ENCODE measurements at regions not wholly inside any gene's neighbourhood (a gene's known extent, or its start where the extent isn't known, plus 50 kb on each side); places are given as distances from the start of the nearest gene placed in this dataset.

GRCh38 chr3:87634426-87634825 lies 358.0 kb upstream of the POU1F1 start:
- WGBS, 2 donors = 63 to 69% methylated on average over 1 of the region's 1 CpG
- ATAC-seq (ENCODE audit: low FRiP score in 2 of 2) (no peak), DNase-seq (no peak)
- TF ChIP-seq EP300 (IDR thresholded peaks at IDR 0.05) = no peak
- TF ChIP-seq, protein P1, sequence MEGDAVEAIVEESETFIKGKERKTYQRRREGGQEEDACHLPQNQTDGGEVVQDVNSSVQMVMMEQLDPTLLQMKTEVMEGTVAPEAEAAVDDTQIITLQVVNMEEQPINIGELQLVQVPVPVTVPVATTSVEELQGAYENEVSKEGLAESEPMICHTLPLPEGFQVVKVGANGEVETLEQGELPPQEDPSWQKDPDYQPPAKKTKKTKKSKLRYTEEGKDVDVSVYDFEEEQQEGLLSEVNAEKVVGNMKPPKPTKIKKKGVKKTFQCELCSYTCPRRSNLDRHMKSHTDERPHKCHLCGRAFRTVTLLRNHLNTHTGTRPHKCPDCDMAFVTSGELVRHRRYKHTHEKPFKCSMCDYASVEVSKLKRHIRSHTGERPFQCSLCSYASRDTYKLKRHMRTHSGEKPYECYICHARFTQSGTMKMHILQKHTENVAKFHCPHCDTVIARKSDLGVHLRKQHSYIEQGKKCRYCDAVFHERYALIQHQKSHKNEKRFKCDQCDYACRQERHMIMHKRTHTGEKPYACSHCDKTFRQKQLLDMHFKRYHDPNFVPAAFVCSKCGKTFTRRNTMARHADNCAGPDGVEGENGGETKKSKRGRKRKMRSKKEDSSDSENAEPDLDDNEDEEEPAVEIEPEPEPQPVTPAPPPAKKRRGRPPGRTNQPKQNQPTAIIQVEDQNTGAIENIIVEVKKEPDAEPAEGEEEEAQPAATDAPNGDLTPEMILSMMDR (IDR thresholded peaks at IDR 0.05) = no peak
- H3K4me1 ChIP-seq = no peaks in the 10 kb centered on the region
- H3K27ac ChIP-seq = no peak overlapping the region
- H3K27me3 ChIP-seq = no peaks in the 10 kb centered on the region
- no peak overlapping the region for H3K4me3 ChIP-seq
- no peaks in the 10 kb centered on the region for H3K9me3 ChIP-seq
- H3K36me3 ChIP-seq = no peaks in the 10 kb centered on the region

DNA sequence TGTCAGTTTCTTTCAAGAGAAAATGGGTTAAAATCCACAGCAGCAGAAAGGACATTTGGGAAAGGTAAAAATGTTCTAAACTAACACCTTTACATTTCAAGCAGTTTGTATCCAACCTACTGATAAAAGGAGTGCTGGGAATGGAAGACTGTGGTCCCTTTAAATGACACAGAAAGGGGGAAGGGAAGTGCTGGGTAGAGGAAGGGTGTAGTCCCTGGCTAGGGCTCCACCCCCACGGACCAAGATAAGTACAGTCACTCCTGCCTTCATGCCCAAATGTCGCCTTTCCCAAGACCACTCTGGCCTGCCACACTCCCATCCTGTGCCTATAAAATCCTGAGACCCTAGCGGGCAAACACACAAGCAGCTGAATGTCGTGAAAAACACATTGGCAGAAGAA lies 350.9 kb upstream of the POU1F1 start:
- H3K9me3 ChIP-seq = no peaks in the 10 kb centered on the region
- no peak overlapping the region for H3K27ac ChIP-seq
- no peak for ATAC-seq (ENCODE audit: low FRiP score in 2 of 2)
- H3K36me3 ChIP-seq = no peaks in the 10 kb centered on the region
- no peak overlapping the region for H3K4me3 ChIP-seq
- TF ChIP-seq EP300 (IDR thresholded peaks at IDR 0.05) (no peak), POLR2A (IDR thresholded peaks at IDR 0.05) (no peak), POLR2AphosphoS5 (IDR thresholded peaks at IDR 0.05) (no peak)
- TF ChIP-seq, protein P1 (IDR thresholded peaks at IDR 0.05) = no peak
- H3K27me3 ChIP-seq = no peaks in the 10 kb centered on the region
- WGBS, 2 donors = 54 to 74% methylated on average over 4 of the region's 4 CpGs
- no peaks in the 10 kb centered on the region for H3K4me1 ChIP-seq
- no peak for DNase-seq

GRCh38 chr3:87626546-87626945 lies 350.2 kb upstream of the POU1F1 start:
- Histone ChIP-seq H3K4me3 (no peak overlapping the region), H3K36me3 (no peaks in the 10 kb centered on the region), H3K4me1 (no peaks in the 10 kb centered on the region), H3K27me3 (no peaks in the 10 kb centered on the region), H3K9me3 (no peaks in the 10 kb centered on the region), H3K27ac (no peak overlapping the region)
- 79 to 91% methylated on average over 1 of the region's 1 CpG for WGBS, 2 donors
- ATAC-seq (ENCODE audit: low FRiP score in 2 of 2) (no peak), DNase-seq (no peak)
- TF ChIP-seq EP300 (IDR thresholded peaks at IDR 0.05) = no peak
- no peak for TF ChIP-seq POLR2A (IDR thresholded peaks at IDR 0.05)
- TF ChIP-seq, protein P1 (IDR thresholded peaks at IDR 0.05) = no peak
- no peak for TF ChIP-seq POLR2AphosphoS5 (IDR thresholded peaks at IDR 0.05)

DNA sequence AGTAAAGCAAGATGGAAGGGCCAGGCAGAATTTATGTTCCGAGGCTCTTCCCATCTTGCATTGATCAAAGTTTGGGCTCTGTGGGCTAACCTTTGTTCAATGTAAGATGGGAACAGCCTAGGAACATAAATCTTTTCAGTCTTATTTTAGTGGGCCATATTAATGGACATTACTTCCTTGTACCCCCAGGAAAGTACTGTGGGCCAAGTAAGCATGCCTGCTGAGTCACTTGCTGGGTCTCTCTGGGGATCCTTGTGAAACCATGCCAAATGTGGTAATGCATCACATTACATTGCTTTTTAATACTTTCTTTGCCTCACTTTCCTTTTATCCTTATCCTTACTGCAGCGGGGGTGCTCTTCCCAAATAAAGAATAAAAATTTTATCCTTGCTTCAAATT lies 349.5 kb upstream of the POU1F1 start:
- no peak for ATAC-seq (ENCODE audit: low FRiP score in 2 of 2)
- WGBS, 2 donors = 90 to 98% methylated on average over 2 of the region's 2 CpGs
- H3K27me3 ChIP-seq = no peaks in the 10 kb centered on the region

GRCh38 chr3:87624860-87625259 lies 348.5 kb upstream of the POU1F1 start:
- H3K27ac ChIP-seq = no peak overlapping the region
- no peaks in the 10 kb centered on the region for H3K36me3 ChIP-seq
- TF ChIP-seq POLR2AphosphoS5 (IDR thresholded peaks at IDR 0.05) (no peak), EP300 (IDR thresholded peaks at IDR 0.05) (no peak), POLR2A (IDR thresholded peaks at IDR 0.05) (no peak)
- TF ChIP-seq, protein P1 (IDR thresholded peaks at IDR 0.05) = no peak
- 75 to 76% methylated on average over 2 of the region's 2 CpGs for WGBS, 2 donors
- no peaks in the 10 kb centered on the region for H3K9me3 ChIP-seq
- no peaks in the 10 kb centered on the region for H3K4me1 ChIP-seq
- ATAC-seq (ENCODE audit: low FRiP score in 2 of 2) (no peak), DNase-seq (no peak)
- H3K27me3 ChIP-seq = no peaks in the 10 kb centered on the region
- no peak overlapping the region for H3K4me3 ChIP-seq

More for the DNA sequence above, 349.5 kb upstream of the POU1F1 start:
- no peak overlapping the region for H3K27ac ChIP-seq
- H3K4me3 ChIP-seq = no peak overlapping the region
- no peaks in the 10 kb centered on the region for H3K9me3 ChIP-seq
- TF ChIP-seq, protein P1 (IDR thresholded peaks at IDR 0.05) = no peak
- TF ChIP-seq EP300 (IDR thresholded peaks at IDR 0.05) (no peak), POLR2A (IDR thresholded peaks at IDR 0.05) (no peak), POLR2AphosphoS5 (IDR thresholded peaks at IDR 0.05) (no peak)
- H3K4me1 ChIP-seq = no peaks in the 10 kb centered on the region
- no peaks in the 10 kb centered on the region for H3K36me3 ChIP-seq
- DNase-seq = no peak
